GM13976 (cell line): ENCODE measurements at regions not wholly inside any gene's neighbourhood (a gene's known extent, or its start where the extent isn't known, plus 50 kb on each side); places are given as distances from the start of the nearest gene placed in this dataset.

ENCODE experiments used
- DNase-seq: peaks from one replicate; pipeline ENCODE4 v3.0.0; 2012; ENCODE audit warnings: low spot score
- CTCF ChIP-seq: IDR thresholded peaks from 2 replicates; pipeline ENCODE4 v1.5.1; 2012; ENCODE audit warnings: borderline replicate concordance, mild to moderate bottlenecking; ENCODE audit not compliant: insufficient read depth; ENCODE audit errors: extremely low read depth, missing control alignments, control extremely low read depth
- in situ Hi-C: fragments of 300-500 bp; cut with MboI; formaldehyde crosslinking; loops from one replicate; pipeline ENCODE4 v1.12.0; 2022; ENCODE audit warnings: low sequenced_read_pairs, mixed read lengths, inconsistent platforms; ENCODE audit not compliant: unreplicated experiment

DNA sequence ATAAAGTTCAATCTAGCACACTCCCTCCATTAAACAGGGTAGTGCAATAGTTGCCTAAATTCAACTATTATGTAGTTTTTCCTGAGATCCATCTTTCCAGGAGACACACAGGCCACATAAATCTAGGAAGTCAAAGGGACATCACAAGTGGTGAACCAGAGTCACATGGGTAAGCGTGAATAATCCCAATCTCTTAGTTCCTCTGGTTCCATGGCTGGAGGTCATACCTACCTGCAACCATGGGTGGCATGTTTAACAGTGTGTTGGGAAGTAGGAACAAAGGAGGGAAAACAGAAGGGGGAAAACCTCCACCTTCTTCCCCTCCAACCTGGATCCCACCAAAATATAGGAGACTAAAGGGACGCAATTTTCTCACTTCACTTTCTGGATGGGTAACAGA lies 2651.6 kb downstream of the ARAP2 start:
- DNase-seq, result no peak
- no peak for TF ChIP-seq CTCF
- in situ Hi-C loops, result no loop called here

DNA sequence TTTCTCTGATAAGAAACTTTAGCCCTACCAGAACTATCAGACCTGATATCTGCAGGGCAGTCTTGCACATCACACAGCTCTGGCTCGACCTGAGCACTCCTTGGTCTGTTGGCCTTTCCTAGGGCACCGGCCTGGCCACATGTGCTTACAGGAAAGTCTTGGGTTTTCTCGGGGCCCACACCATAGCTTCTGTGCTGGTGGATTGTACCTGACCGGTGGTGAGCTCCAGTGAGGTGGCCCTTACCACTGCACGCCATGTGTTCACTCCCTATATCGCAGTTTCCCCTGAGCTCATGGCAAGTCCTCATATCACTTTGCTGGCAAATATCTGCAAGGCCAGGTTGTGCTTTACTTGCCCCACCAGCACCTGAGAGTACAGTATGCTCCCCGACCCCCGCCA lies 2637.4 kb downstream of the ARAP2 start:
- no peak for TF ChIP-seq CTCF
- in situ Hi-C loops, result no loop called here
- no peak for DNase-seq

DNA sequence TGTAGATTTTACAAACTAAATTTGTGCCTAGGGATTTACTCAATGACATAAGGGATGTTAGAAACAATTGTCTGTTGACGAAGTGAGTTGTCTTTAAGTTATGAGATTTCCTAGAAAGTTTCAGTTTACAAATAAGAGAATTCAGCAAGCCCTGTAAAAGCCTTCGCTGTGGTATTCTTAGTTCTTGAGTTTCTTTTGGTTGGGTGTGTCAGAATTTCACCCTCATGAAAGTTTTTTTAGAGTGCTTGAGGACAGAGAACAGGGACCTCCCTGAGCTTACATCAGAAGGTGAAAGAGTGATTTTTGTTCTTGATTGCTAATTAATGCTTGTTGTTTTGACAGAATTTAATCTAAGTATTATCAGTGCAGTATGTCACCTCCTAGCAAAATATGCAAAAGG lies 2628.2 kb downstream of the ARAP2 start:
- no peak for TF ChIP-seq CTCF
- no peak for DNase-seq
- in situ Hi-C loops, result no loop called here

DNA sequence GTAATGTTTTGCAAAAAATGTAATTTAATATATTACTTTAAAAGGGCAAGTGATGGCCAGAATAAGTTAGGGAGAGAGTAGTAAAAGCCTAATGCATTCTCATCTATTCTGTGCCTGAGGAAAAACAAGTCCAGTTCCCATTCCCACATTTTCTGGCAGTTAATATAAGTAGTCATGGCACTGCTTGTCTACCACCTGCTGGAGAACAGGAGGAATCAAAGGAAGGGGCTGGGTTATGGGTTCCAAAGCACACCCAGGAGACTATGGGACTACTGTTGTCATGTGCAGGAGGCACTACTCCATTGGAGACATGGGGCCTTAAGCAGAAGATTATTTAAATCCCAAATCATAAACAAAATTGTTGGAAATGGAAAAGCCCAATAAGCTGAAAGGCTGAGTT lies 2618.6 kb downstream of the ARAP2 start:
- TF ChIP-seq CTCF, result no peak
- in situ Hi-C loops, result no loop called here
- DNase-seq, result no peak

GRCh38 chr4:33626221-33626620 lies 2618.1 kb downstream of the ARAP2 start:
- in situ Hi-C loops, result no loop called here
- no peak for TF ChIP-seq CTCF
- DNase-seq, result no peak

GRCh38 chr4:33628296-33628695 lies 2616.0 kb downstream of the ARAP2 start:
- no peak for DNase-seq
- in situ Hi-C loops, result no loop called here
- no peak for TF ChIP-seq CTCF

GRCh38 chr4:33649015-33649414 lies 2595.3 kb downstream of the ARAP2 start:
- no peak for TF ChIP-seq CTCF

More at GRCh38 chr4:33649015-33649414, 2595.3 kb downstream of the ARAP2 start:
- in situ Hi-C loops, result no loop called here
- no peak for DNase-seq
